ENCODE measurements at regions not wholly inside any gene's neighbourhood (a gene's known extent, or its start where the extent isn't known, plus 50 kb on each side); places are given as distances from the start of the nearest gene placed in this dataset.

- DNase-seq (ENCODE audit: low spot score) = no peak
Measured at GRCh38 chr5:18967637-18968036, 1020.4 kb downstream of the CDH18 start.

GRCh38 chr5:18968966-18969365 lies 1019.0 kb downstream of the CDH18 start:
- no peak for DNase-seq (ENCODE audit: low spot score)

- DNase-seq (ENCODE audit: low spot score) = no peak
Measured at GRCh38 chr5:18970000-18970399, 1018.0 kb downstream of the CDH18 start.

GRCh38 chr5:18972177-18972576 lies 1015.8 kb downstream of the CDH18 start:
- DNase-seq (ENCODE audit: low spot score) = peak; percentile 1

DNA sequence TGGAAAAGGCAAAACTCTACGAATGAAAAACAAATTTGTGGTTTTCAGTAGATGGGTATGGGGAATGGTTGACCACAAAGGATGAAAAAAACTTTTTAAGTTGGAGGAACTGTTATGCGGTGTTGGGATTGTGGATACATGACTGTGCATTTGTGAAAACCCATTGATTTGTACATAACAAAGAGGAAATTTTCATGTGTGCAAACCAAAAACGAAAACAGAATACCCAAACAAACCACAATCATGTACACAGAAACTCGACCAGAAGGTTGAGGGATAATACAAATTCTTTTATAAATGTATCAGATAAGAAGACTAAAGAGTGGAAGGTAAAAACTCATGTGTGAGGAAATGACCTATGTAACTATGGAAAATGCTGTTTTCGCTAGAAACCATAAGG lies 1012.4 kb downstream of the CDH18 start:
- DNase-seq (ENCODE audit: low spot score) = no peak

DNA sequence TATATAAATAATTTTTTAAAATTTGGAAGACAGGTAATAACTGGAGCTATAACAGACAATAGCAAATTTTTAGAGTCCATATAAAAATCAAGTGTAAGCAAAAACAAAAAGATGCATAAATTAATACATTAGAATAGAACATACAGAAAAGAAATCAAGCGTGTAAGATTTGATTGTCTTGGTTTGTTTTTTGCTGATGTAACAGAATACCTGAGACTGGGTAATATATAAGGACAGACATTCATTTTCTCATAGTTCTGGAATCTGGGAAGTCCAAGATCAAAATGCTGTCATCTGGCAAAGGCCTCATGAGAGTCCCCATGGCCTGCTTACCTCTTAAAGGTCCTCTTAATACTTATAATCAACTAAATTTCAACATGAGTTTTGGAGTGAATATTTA lies 1010.1 kb downstream of the CDH18 start:
- DNase-seq (ENCODE audit: low spot score) = no peak

DNA sequence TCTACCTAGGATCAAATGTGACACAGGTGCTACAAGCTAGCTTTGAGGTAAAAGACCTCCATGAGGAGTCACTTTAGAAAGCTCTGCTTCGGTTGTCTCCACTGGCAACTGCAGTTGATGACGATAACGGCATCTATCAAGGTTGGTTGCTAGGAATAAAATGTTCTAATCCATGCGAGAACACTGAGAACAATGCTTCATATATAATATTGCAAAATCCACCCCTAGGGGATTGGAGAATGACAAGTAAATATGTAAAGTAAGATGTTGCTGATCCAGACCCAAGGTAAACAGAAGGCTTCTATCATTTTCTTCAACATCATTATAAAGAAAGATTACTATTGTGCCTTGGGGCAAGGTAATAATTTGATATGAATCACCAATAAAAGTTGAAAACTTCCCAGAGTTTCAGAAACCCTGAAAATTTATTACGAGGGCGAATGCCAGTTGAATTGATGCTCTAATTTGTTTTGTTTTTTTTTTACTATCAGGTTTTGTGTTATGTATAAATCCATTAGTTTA lies 1003.4 kb downstream of the CDH18 start:
- no peak for DNase-seq (ENCODE audit: low spot score)

GRCh38 chr5:18985171-18985758 lies 1002.7 kb downstream of the CDH18 start:
- DNase-seq (ENCODE audit: low spot score) = no peak

GRCh38 chr5:18987101-18987500 lies 1000.9 kb downstream of the CDH18 start:
- no peak for DNase-seq (ENCODE audit: low spot score)

DNA sequence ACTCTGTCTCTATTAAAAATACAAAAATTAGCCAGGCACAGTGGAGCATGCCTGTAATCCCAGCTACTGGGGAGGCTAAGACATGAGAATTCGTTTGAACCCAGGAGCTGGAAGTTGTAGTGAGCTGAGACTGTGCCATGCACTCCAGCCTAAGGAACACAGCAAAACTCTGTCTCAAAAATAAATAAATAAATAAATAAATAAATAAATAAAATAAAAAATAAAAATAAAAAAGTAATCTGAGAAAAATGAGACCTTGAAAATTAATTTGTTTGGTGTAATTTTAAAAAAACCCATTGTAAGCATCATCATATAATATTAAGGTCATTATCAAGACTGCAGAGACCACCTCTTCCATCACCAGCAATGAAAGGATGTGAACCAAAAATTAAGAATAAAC lies 997.1 kb downstream of the CDH18 start:
- DNase-seq (ENCODE audit: low spot score) = no peak

DNA sequence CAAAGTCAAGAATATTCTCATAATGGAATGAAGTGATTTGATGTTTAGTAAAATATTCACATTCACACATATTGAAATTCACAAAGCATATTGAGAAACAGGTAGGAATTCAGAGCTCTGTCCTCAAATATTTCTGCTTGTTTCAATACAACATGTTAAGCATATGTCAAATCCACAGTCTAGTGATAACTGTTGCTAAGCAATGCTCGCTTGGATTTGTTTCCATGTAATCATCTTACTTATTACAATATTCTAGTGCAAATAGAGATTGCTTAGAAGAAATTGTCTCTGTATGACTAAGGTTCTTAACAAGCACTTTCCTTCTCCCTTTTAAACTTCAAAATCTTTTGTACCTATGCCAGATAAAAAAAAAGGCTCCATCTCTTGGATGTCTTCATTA lies 995.7 kb downstream of the CDH18 start:
- no peak for DNase-seq (ENCODE audit: low spot score)

DNA sequence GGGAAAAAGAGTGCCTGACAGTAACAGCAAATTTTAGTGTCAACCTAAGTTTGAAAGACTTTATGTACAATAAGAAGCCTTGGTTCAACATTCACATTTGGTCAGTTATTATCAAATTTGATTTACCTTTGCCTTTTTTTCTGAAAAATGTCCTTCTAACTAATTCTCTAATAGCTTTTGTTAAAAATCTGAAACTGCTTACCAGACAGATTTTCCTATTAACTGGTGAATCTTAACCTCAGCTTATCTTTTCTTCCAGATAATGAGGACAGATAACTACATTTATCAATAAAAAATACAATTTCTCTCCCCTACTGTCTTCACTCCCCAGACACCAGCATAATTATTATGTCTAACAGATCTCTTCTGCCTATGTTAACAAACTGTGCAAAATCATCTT lies 988.5 kb downstream of the CDH18 start:
- no peak for DNase-seq (ENCODE audit: low spot score)

GRCh38 chr5:19001054-19001453 lies 986.9 kb downstream of the CDH18 start:
- no peak for DNase-seq (ENCODE audit: low spot score)

GRCh38 chr5:19001539-19001938 lies 986.5 kb downstream of the CDH18 start:
- no peak for DNase-seq (ENCODE audit: low spot score)

DNA sequence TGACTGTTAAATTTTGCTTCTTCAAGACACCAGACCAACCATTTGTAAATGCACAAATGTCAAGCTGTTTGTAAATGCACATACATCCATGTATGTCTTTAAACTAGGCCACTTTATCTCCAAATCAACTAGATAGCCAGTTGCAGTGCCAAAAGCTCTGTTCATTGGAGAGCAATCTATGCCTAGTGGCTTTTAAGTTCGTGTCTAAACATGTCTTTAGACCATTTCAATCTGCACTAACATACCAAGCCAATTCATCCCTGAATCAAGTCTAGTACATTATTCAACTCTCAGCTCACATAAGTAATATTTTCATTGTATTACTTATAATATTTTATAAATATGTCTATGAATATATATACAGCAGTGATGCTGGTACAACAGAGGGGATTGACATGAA lies 985.9 kb downstream of the CDH18 start:
- no peak for DNase-seq (ENCODE audit: low spot score)

DNA sequence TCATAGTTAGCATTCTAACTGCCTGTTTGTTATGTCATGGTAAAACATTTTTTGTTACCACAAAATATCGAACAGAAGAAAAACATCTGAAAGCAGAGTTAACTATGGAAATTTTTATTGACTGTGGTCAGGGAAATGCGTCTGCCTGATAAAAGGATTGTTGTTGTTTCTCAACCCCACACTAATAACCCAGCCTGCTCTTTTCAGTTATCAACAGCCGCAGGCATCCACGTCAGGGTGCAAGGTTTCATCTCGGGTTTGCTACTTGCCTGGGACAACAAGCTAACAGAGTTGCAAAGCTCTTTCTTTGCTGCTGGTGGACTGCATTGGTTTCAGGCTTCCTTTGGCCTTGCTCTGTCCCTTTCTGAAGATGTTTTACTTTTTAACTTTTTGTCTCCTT lies 969.2 kb downstream of the CDH18 start:
- DNase-seq (ENCODE audit: low spot score) = no peak

GRCh38 chr5:19031491-19031890 lies 956.5 kb downstream of the CDH18 start:
- no peak for DNase-seq (ENCODE audit: low spot score)

DNA sequence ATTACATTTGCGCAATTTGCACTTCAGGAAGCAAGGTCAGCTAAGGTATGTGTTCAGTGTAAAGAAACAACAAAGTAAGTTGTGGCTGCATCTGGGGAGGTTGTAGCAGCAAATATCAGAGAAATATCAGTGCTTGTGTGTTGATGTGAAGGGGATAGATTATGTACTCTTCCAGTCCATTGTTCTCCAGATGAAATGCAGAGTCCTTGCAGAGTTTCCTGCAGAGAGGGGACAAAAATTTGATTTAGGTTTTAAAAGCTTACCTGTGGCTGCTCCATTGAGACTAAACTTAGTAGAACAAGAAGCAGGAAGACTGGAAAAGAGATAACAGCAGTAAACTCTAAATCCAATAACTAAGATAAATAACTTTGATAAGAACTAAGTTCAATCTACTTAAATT lies 952.2 kb downstream of the CDH18 start:
- no peak for DNase-seq (ENCODE audit: low spot score)

DNA sequence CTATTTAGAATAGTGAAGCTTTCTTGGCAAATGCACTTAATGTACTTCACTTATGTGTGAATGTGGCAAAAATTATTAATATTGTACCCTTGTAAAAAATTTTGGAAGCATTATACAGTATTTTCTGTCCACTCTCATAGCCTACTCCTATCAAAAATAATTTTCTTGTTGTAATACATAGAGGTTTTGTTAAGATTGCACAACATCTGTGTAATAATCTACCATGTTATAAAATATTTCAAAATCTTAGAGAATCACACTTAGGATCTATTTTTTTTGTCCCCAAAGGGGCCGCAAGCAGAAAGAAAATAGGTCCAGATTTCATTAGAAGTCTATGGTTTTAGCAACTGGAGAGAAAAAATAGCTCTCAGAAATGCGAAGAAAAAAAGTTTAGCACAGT lies 945.9 kb downstream of the CDH18 start:
- DNase-seq (ENCODE audit: low spot score) = no peak

- DNase-seq (ENCODE audit: low spot score) = no peak
Measured at GRCh38 chr5:19044311-19044710, 943.7 kb downstream of the CDH18 start.

DNA sequence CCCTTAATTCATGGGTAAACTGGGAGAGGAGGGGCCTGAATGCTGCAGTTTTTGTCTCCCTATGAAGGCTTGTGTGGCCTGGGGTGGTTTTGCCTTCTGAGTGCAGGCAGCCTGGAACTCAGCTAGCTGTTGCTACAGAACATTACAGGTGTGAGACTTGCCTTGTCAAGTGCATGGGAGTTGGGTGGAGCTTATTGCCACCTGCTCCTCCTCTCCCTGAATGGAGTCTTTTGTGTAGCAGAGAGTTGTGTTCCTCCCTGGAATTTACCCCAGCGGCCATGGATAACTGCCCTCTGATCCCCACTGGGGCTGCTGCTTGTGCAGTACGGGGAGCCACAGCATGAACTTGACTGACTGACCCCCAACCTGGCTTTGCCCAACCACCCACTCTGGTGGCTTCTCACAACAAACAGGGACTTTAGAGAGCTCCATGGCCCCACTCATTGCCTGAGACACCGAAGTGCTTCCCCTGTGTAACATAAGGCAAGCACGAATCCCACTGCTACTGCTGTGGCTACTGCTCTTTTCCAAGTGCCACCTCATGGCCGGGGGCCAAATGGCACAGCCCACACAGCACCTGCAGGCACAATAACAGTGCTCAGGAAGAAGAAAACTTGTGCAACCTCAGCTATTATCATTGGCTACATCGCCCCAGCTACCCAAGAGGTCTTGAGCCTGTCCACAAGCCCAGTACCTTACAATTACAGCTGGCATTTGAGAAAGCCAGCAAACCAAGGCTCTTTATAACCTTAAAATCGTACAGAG lies 942.9 kb downstream of the CDH18 start:
- no peak for DNase-seq (ENCODE audit: low spot score)

- DNase-seq (ENCODE audit: low spot score) = no peak
Measured at GRCh38 chr5:19047277-19047676, 940.7 kb downstream of the CDH18 start.

GRCh38 chr5:19048726-19049125 lies 939.3 kb downstream of the CDH18 start:
- no peak for DNase-seq (ENCODE audit: low spot score)

GRCh38 chr5:19058216-19058615 lies 929.8 kb downstream of the CDH18 start:
- no peak for DNase-seq (ENCODE audit: low spot score)

All from HuH-7.5 (cell line).